Calu3 (cell line): ENCODE measurements at regions not wholly inside any gene's neighbourhood (a gene's known extent, or its start where the extent isn't known, plus 50 kb on each side); places are given as distances from the start of the nearest gene placed in this dataset.

Experiments
- BruUV-seq: library from RNA; stranded (reverse); fragments of 400-500 nt; replicated peaks from 2 replicates; lab custom pipeline; 2021; lab: Mats Ljungman, UMichigan
- CTCF ChIA-PET: fragments of 300-600 bp; sonication (Branson Sonifier 250); formaldehyde crosslinking; loops from one replicate; lab custom pipeline; 2022; ENCODE audit warnings: antibody characterized with exemption; lab: Charles Lee
- DNase-seq: peaks from one replicate; pipeline ENCODE4 v3.0.0; 2022
- H3K27ac Mint-ChIP-seq: one replicate; pipeline ENCODE4 v1.8.0; 2022; ENCODE audit warnings: mixed read lengths; ENCODE audit not compliant: unreplicated experiment
- H3K27me3 Mint-ChIP-seq: one replicate; pipeline ENCODE4 v1.8.0; 2022; ENCODE audit warnings: mixed read lengths; ENCODE audit not compliant: unreplicated experiment
- H3K36me3 Mint-ChIP-seq: one replicate; pipeline ENCODE4 v1.8.0; 2022; ENCODE audit warnings: mild to moderate bottlenecking, moderate library complexity, mixed read lengths; ENCODE audit not compliant: insufficient read depth, unreplicated experiment
- H3K4me1 Mint-ChIP-seq: one replicate; pipeline ENCODE4 v1.8.0; 2022; ENCODE audit warnings: mild to moderate bottlenecking, low read depth, mixed read lengths; ENCODE audit not compliant: unreplicated experiment
- H3K4me3 Mint-ChIP-seq: one replicate; pipeline ENCODE4 v1.8.0; 2022; ENCODE audit warnings: mild to moderate bottlenecking, low read depth, moderate library complexity, mixed read lengths; ENCODE audit not compliant: unreplicated experiment
- H3K9me3 Mint-ChIP-seq: one replicate; pipeline ENCODE4 v1.8.0; 2022; ENCODE audit warnings: low read depth, mixed read lengths; ENCODE audit not compliant: unreplicated experiment
- CTCF ChIP-seq: fragments of 200-600 bp; IDR thresholded peaks from one replicate; pipeline ENCODE4 v1.8.0; 2022; ENCODE audit warnings: antibody characterized with exemption; ENCODE audit not compliant: unreplicated experiment
- intact Hi-C: fragments of 100-400 bp; cut with micrococcal nuclease; formaldehyde crosslinking; loops from one replicate; pipeline ENCODE4 v1.10.0; 2022; ENCODE audit not compliant: unreplicated experiment

- intact Hi-C loops: no loop called here
- no TSS peak for BruUV-seq
- CTCF ChIA-PET: interaction anchor here (0.6 to 0.7 kb wide), 2 partner anchors 10 to 32 kb away, joined by 3 read pairs; no protein-coding TSS in a partner anchor
- TF ChIP-seq CTCF: no peak
- no peaks in the 10 kb centered on the region for H3K9me3 Mint-ChIP-seq
- no peak overlapping the region for H3K4me3 Mint-ChIP-seq
- DNase-seq: no peak
- H3K27me3 Mint-ChIP-seq: peaks cover 13% of the 10 kb centered on the region
- no peaks in the 10 kb centered on the region for H3K36me3 Mint-ChIP-seq
- no peaks in the 10 kb centered on the region for H3K4me1 Mint-ChIP-seq
- no peak overlapping the region for H3K27ac Mint-ChIP-seq
These were observed 218.6 kb upstream of the ASIC2 start for GRCh38 chr17:33511670-33512069.

GRCh38 chr17:33512113-33512512 is 219.0 kb upstream of the ASIC2 start:
- Mint-ChIP-seq H3K27me3 (peaks cover 13% of the 10 kb centered on the region), H3K4me3 (no peak overlapping the region), H3K27ac (no peak overlapping the region), H3K4me1 (no peaks in the 10 kb centered on the region), H3K36me3 (no peaks in the 10 kb centered on the region), H3K9me3 (no peaks in the 10 kb centered on the region)
- intact Hi-C loops: no loop called here
- CTCF ChIA-PET: interaction anchor here (0.6 to 0.7 kb wide), 2 partner anchors 10 to 31 kb away, joined by 3 read pairs; no protein-coding TSS in a partner anchor
- TF ChIP-seq CTCF: no peak
- DNase-seq: no peak
- BruUV-seq: no TSS peak

GRCh38 chr17:33513769-33514168 is 220.7 kb upstream of the ASIC2 start:
- no peak for TF ChIP-seq CTCF
- Mint-ChIP-seq H3K36me3 (no peaks in the 10 kb centered on the region), H3K9me3 (no peaks in the 10 kb centered on the region), H3K27ac (no peak overlapping the region), H3K27me3 (no peaks in the 10 kb centered on the region), H3K4me1 (no peaks in the 10 kb centered on the region), H3K4me3 (no peak overlapping the region)
- intact Hi-C loops: no loop called here
- DNase-seq: no peak
- no TSS peak for BruUV-seq
- CTCF ChIA-PET: no interaction called here

GRCh38 chr17:33514369-33514768 is 221.3 kb upstream of the ASIC2 start:
- TF ChIP-seq CTCF: no peak
- DNase-seq: no peak
- no peaks in the 10 kb centered on the region for H3K27me3 Mint-ChIP-seq
- no peaks in the 10 kb centered on the region for H3K36me3 Mint-ChIP-seq
- no peaks in the 10 kb centered on the region for H3K9me3 Mint-ChIP-seq
- H3K4me1 Mint-ChIP-seq: no peaks in the 10 kb centered on the region
- H3K4me3 Mint-ChIP-seq: no peak overlapping the region
- no TSS peak for BruUV-seq
- no peak overlapping the region for H3K27ac Mint-ChIP-seq
- intact Hi-C loops: no loop called here
- CTCF ChIA-PET: no interaction called here
